ENCODE measurements at regions not wholly inside any gene's neighbourhood (a gene's known extent, or its start where the extent isn't known, plus 50 kb on each side); places are given as distances from the start of the nearest gene placed in this dataset.

GRCh38 chr11:95388086-95388485, 157.1 kb upstream of the SESN3 start:
- ChIA-PET POLR2A (no interaction called here), RAD21 (ENCODE audit: low non-redundant PET in 1 of 2, low total read pairs in 2 of 2, uncharacterized antibody in 2 of 2, unreplicated experiment in 2 of 2) (no interaction called here), CTCF (no interaction called here)
- Histone ChIP-seq H3K36me3 (ENCODE audit: control insufficient read depth in 1 of 2, insufficient read depth in 2 of 2, low read length in 2 of 2) (no peaks in the 10 kb centered on the region), H3K27ac (ENCODE audit: low read depth, low read length) (no peak overlapping the region), H3K4me1 (ENCODE audit: control insufficient read depth in 1 of 2, insufficient read depth in 2 of 2, low read length in 2 of 2) (no peaks in the 10 kb centered on the region), H3K79me2 (ENCODE audit: insufficient read depth, low read length) (no peaks in the 10 kb centered on the region), H3K27me3 (ENCODE audit: insufficient read depth, low read length) (peaks cover 19% of the 10 kb centered on the region), H3K9ac (ENCODE audit: low read length) (no peak overlapping the region), H3K4me3 (replicated peaks in 1 of 2; ENCODE audit: low read depth in 1 of 2, low read length in 2 of 2) (no peak overlapping the region), H4K20me1 (ENCODE audit: insufficient read depth) (no peaks in the 10 kb centered on the region), H3K9me3 (ENCODE audit: control insufficient read depth in 1 of 2, insufficient read depth in 1 of 2, low read depth in 1 of 2, low read length in 2 of 2) (no peaks in the 10 kb centered on the region), H3K9me2 (ENCODE audit: insufficient read depth) (no peaks in the 10 kb centered on the region), H3K4me2 (ENCODE audit: low read length) (no peak overlapping the region), H2AFZ (ENCODE audit: low read depth, low read length, poor library complexity, severe bottlenecking) (no peak overlapping the region)
- TF ChIP-seq SIN3A (IDR thresholded peaks at IDR 0.05; ENCODE audit: low read depth): no peak
- no peak for TF ChIP-seq CEBPB (IDR thresholded peaks at IDR 0.05; ENCODE audit: low read depth)
- DNase-seq (ENCODE audit: low read depth, low spot score) (no peak), ATAC-seq (no peak)
- intact Hi-C loops (cut with micrococcal nuclease): no loop called here
- BruUV-seq (replicated peaks): no TSS peak

DNA sequence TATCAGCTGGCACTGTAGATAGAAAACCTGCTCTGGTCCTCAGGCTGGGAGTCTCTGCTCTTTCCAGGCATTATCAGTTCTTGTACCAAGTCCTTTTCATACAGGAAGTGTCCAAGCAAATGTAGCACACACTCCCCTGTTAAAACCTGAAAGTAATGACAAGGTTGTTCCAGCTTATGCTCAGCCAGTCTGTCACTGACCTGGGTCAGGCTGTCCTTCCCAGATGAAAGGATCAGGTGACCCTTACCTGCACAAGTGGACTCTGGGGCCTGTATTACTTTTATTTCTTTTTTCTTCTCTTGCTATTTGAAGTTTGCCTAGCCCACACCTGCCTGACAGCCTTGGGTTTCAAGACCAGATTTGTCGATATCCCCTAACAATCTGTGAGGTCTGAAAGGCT, 156.3 kb upstream of the SESN3 start:
- Histone ChIP-seq H3K27ac (ENCODE audit: low read depth, low read length) (no peak overlapping the region), H3K4me3 (replicated peaks in 1 of 2; ENCODE audit: low read depth in 1 of 2, low read length in 2 of 2) (no peak overlapping the region), H3K9me2 (ENCODE audit: insufficient read depth) (no peaks in the 10 kb centered on the region), H2AFZ (ENCODE audit: low read depth, low read length, poor library complexity, severe bottlenecking) (no peak overlapping the region), H3K4me1 (ENCODE audit: control insufficient read depth in 1 of 2, insufficient read depth in 2 of 2, low read length in 2 of 2) (no peaks in the 10 kb centered on the region), H4K20me1 (ENCODE audit: insufficient read depth) (no peaks in the 10 kb centered on the region), H3K79me2 (ENCODE audit: insufficient read depth, low read length) (no peaks in the 10 kb centered on the region), H3K9ac (ENCODE audit: low read length) (no peak overlapping the region), H3K4me2 (ENCODE audit: low read length) (no peak overlapping the region), H3K36me3 (ENCODE audit: control insufficient read depth in 1 of 2, insufficient read depth in 2 of 2, low read length in 2 of 2) (no peaks in the 10 kb centered on the region), H3K27me3 (ENCODE audit: insufficient read depth, low read length) (peaks cover 22% of the 10 kb centered on the region), H3K9me3 (ENCODE audit: control insufficient read depth in 1 of 2, insufficient read depth in 1 of 2, low read depth in 1 of 2, low read length in 2 of 2) (no peaks in the 10 kb centered on the region)
- no TSS peak for BruUV-seq (replicated peaks)
- RAD21 ChIA-PET (ENCODE audit: low non-redundant PET in 1 of 2, low total read pairs in 2 of 2, uncharacterized antibody in 2 of 2, unreplicated experiment in 2 of 2): no interaction called here
- intact Hi-C loops (cut with micrococcal nuclease): no loop called here
- no peak for DNase-seq (ENCODE audit: low read depth, low spot score)
- CTCF ChIA-PET: no interaction called here
- TF ChIP-seq POLR2A (IDR thresholded peaks at IDR 0.05; ENCODE audit: borderline replicate concordance, extremely low read depth, insufficient read depth, insufficient read length) (no peak), CTCF (IDR thresholded peaks at IDR 0.05 in 2 of 3, conservative IDR thresholded peaks at IDR 0.05 in 1 of 3; ENCODE audit: borderline replicate concordance in 1 of 3, insufficient read depth in 1 of 3, low read depth in 2 of 3, low read length in 2 of 3) (no peak), EZH2phosphoT487 (IDR thresholded peaks at IDR 0.05; ENCODE audit: borderline replicate concordance) (no peak), TCF7L2 (IDR thresholded peaks at IDR 0.05; ENCODE audit: borderline replicate concordance, extremely low read depth, insufficient read depth, insufficient read length) (no peak), ZFX (IDR thresholded peaks at IDR 0.05) (no peak), CBX3 (IDR thresholded peaks at IDR 0.05; ENCODE audit: low read depth) (no peak), ZBTB33 (IDR thresholded peaks at IDR 0.05; ENCODE audit: extremely low read depth, insufficient replicate concordance, low read length) (no peak), SP1 (IDR thresholded peaks at IDR 0.05; ENCODE audit: low read depth) (no peak), SIN3A (IDR thresholded peaks at IDR 0.05; ENCODE audit: low read depth) (no peak), POLR2AphosphoS5 (IDR thresholded peaks at IDR 0.05; ENCODE audit: low read depth, low read length) (no peak), ZNF274 (IDR thresholded peaks at IDR 0.05; ENCODE audit: low read depth, low read length) (no peak), EZH2 (IDR thresholded peaks at IDR 0.05) (no peak), ATF3 (IDR thresholded peaks at IDR 0.05) (no peak), CEBPB (IDR thresholded peaks at IDR 0.05; ENCODE audit: low read depth) (no peak)
- no peak for ATAC-seq
- POLR2A ChIA-PET: no interaction called here

Measured in HCT116 (cell line).